ENCODE measurements at regions not wholly inside any gene's neighbourhood (a gene's known extent, or its start where the extent isn't known, plus 50 kb on each side); places are given as distances from the start of the nearest gene placed in this dataset.
"Not testable (repeated sequence)": the region's sequence is repeated elsewhere in the genome, so short reads cannot be mapped to it uniquely, and the experiment has no call there.

GRCh38 chr3:75295013-75295412 lies 369.1 kb upstream of the FRG2C start:
- H3K27ac Mint-ChIP-seq: no peak overlapping the region
- H3K36me3 Mint-ChIP-seq (ENCODE audit: low read depth): no peaks in the 10 kb centered on the region
- H3K4me3 Mint-ChIP-seq: no peak overlapping the region
- H3K27me3 Mint-ChIP-seq: peaks cover 1% of the 10 kb centered on the region
- intact Hi-C loops (cut with micrococcal nuclease): loop anchor here (10.0 kb wide), 1 partner anchor 130 kb away; no protein-coding TSS in a partner anchor
- H3K9me3 Mint-ChIP-seq: no peaks in the 10 kb centered on the region
- no peaks in the 10 kb centered on the region for H3K4me1 Mint-ChIP-seq (ENCODE audit: low read depth)

GRCh38 chr3:75296858-75297257 lies 367.3 kb upstream of the FRG2C start:
- H3K27me3 Mint-ChIP-seq: peaks cover 1% of the 10 kb centered on the region
- no peaks in the 10 kb centered on the region for H3K4me1 Mint-ChIP-seq (ENCODE audit: low read depth)
- H3K4me3 Mint-ChIP-seq: no peak overlapping the region
- H3K9me3 Mint-ChIP-seq: no peaks in the 10 kb centered on the region
- H3K27ac Mint-ChIP-seq: no peak overlapping the region
- no peaks in the 10 kb centered on the region for H3K36me3 Mint-ChIP-seq (ENCODE audit: low read depth)
- intact Hi-C loops (cut with micrococcal nuclease): loop anchor here (10.0 kb wide), 1 partner anchor 128 kb away; no protein-coding TSS in a partner anchor

- Mint-ChIP-seq H3K4me3 (no peak overlapping the region), H3K27me3 (no peaks in the 10 kb centered on the region), H3K4me1 (ENCODE audit: low read depth) (no peaks in the 10 kb centered on the region), H3K9me3 (no peaks in the 10 kb centered on the region), H3K27ac (no peak overlapping the region), H3K36me3 (ENCODE audit: low read depth) (no peaks in the 10 kb centered on the region)
- intact Hi-C loops (cut with micrococcal nuclease): no loop called here
Observed at GRCh38 chr3:75300606-75301005, 363.5 kb upstream of the FRG2C start.

GRCh38 chr3:75301050-75301449 lies 363.1 kb upstream of the FRG2C start:
- H3K4me1 Mint-ChIP-seq (ENCODE audit: low read depth); H3K27ac Mint-ChIP-seq; H3K27me3 Mint-ChIP-seq; H3K36me3 Mint-ChIP-seq (ENCODE audit: low read depth); H3K4me3 Mint-ChIP-seq; H3K9me3 Mint-ChIP-seq; intact Hi-C loops (cut with micrococcal nuclease): not testable (repeated sequence)

- Mint-ChIP-seq H3K4me1 (ENCODE audit: low read depth) (no peaks in the 10 kb centered on the region), H3K36me3 (ENCODE audit: low read depth) (no peaks in the 10 kb centered on the region), H3K27ac (no peak overlapping the region), H3K27me3 (peaks cover 1% of the 10 kb centered on the region), H3K9me3 (no peaks in the 10 kb centered on the region), H3K4me3 (no peak overlapping the region)
- intact Hi-C loops (cut with micrococcal nuclease): no loop called here
Observed at GRCh38 chr3:75303741-75304140, 360.4 kb upstream of the FRG2C start.

GRCh38 chr3:75305901-75306300 lies 358.2 kb upstream of the FRG2C start:
- no peak overlapping the region for H3K4me3 Mint-ChIP-seq
- H3K27ac Mint-ChIP-seq: no peak overlapping the region
- H3K9me3 Mint-ChIP-seq: no peaks in the 10 kb centered on the region
- H3K36me3 Mint-ChIP-seq (ENCODE audit: low read depth): no peaks in the 10 kb centered on the region
- intact Hi-C loops (cut with micrococcal nuclease): no loop called here
- peaks cover 1% of the 10 kb centered on the region for H3K27me3 Mint-ChIP-seq
- no peaks in the 10 kb centered on the region for H3K4me1 Mint-ChIP-seq (ENCODE audit: low read depth)

GRCh38 chr3:75311306-75311705 lies 352.8 kb upstream of the FRG2C start:
- H3K36me3 Mint-ChIP-seq (ENCODE audit: low read depth); H3K4me1 Mint-ChIP-seq (ENCODE audit: low read depth); intact Hi-C loops (cut with micrococcal nuclease); H3K4me3 Mint-ChIP-seq; H3K9me3 Mint-ChIP-seq; H3K27me3 Mint-ChIP-seq; H3K27ac Mint-ChIP-seq: not testable (repeated sequence)

- H3K9me3 Mint-ChIP-seq; H3K4me3 Mint-ChIP-seq; H3K27ac Mint-ChIP-seq; H3K36me3 Mint-ChIP-seq (ENCODE audit: low read depth); H3K27me3 Mint-ChIP-seq; intact Hi-C loops (cut with micrococcal nuclease); H3K4me1 Mint-ChIP-seq (ENCODE audit: low read depth): not testable (repeated sequence)
Observed at GRCh38 chr3:75312469-75312868, 351.7 kb upstream of the FRG2C start.

- H3K27ac Mint-ChIP-seq; H3K36me3 Mint-ChIP-seq (ENCODE audit: low read depth); H3K4me3 Mint-ChIP-seq; H3K4me1 Mint-ChIP-seq (ENCODE audit: low read depth); intact Hi-C loops (cut with micrococcal nuclease); H3K27me3 Mint-ChIP-seq; H3K9me3 Mint-ChIP-seq: not testable (repeated sequence)
Observed at GRCh38 chr3:75319776-75320175, 344.4 kb upstream of the FRG2C start.

- Mint-ChIP-seq H3K36me3 (ENCODE audit: low read depth) (no peaks in the 10 kb centered on the region), H3K27me3 (no peaks in the 10 kb centered on the region), H3K9me3 (no peaks in the 10 kb centered on the region), H3K4me1 (ENCODE audit: low read depth) (no peaks in the 10 kb centered on the region), H3K4me3 (no peak overlapping the region), H3K27ac (no peak overlapping the region)
- intact Hi-C loops (cut with micrococcal nuclease): no loop called here
Observed at GRCh38 chr3:75320369-75320768, 343.8 kb upstream of the FRG2C start.

- Mint-ChIP-seq H3K4me1 (ENCODE audit: low read depth) (no peaks in the 10 kb centered on the region), H3K27me3 (no peaks in the 10 kb centered on the region), H3K4me3 (no peak overlapping the region), H3K36me3 (ENCODE audit: low read depth) (no peaks in the 10 kb centered on the region), H3K9me3 (no peaks in the 10 kb centered on the region), H3K27ac (no peak overlapping the region)
- intact Hi-C loops (cut with micrococcal nuclease): no loop called here
Observed at GRCh38 chr3:75321060-75321459, 343.1 kb upstream of the FRG2C start.

GRCh38 chr3:75323936-75324335 lies 340.2 kb upstream of the FRG2C start:
- H3K36me3 Mint-ChIP-seq (ENCODE audit: low read depth); H3K4me3 Mint-ChIP-seq; H3K4me1 Mint-ChIP-seq (ENCODE audit: low read depth); H3K27me3 Mint-ChIP-seq; intact Hi-C loops (cut with micrococcal nuclease); H3K27ac Mint-ChIP-seq; H3K9me3 Mint-ChIP-seq: not testable (repeated sequence)

- Mint-ChIP-seq H3K4me1 (ENCODE audit: low read depth) (no peaks in the 10 kb centered on the region), H3K27ac (no peak overlapping the region)
- intact Hi-C loops (cut with micrococcal nuclease): no loop called here
Observed at GRCh38 chr3:75325716-75326115, 338.4 kb upstream of the FRG2C start.

GRCh38 chr3:75327453-75327852 lies 336.7 kb upstream of the FRG2C start:
- Mint-ChIP-seq H3K4me3 (no peak overlapping the region), H3K27me3 (peaks cover 2% of the 10 kb centered on the region), H3K4me1 (ENCODE audit: low read depth) (no peaks in the 10 kb centered on the region), H3K27ac (no peak overlapping the region), H3K36me3 (ENCODE audit: low read depth) (no peaks in the 10 kb centered on the region), H3K9me3 (no peaks in the 10 kb centered on the region)
- intact Hi-C loops (cut with micrococcal nuclease): no loop called here

More at GRCh38 chr3:75325716-75326115, 338.4 kb upstream of the FRG2C start:
- Mint-ChIP-seq H3K4me3 (no peak overlapping the region), H3K9me3 (no peaks in the 10 kb centered on the region), H3K27me3 (peaks cover 2% of the 10 kb centered on the region), H3K36me3 (ENCODE audit: low read depth) (no peaks in the 10 kb centered on the region)

GRCh38 chr3:75329476-75330097 lies 334.5 kb upstream of the FRG2C start:
- Mint-ChIP-seq H3K36me3 (ENCODE audit: low read depth) (no peaks in the 10 kb centered on the region), H3K27me3 (peaks cover 2% of the 10 kb centered on the region), H3K9me3 (no peaks in the 10 kb centered on the region), H3K27ac (no peak overlapping the region), H3K4me1 (ENCODE audit: low read depth) (no peaks in the 10 kb centered on the region), H3K4me3 (no peak overlapping the region)
- intact Hi-C loops (cut with micrococcal nuclease): no loop called here

All from dendritic cell treated with granulocyte-macrophage colony-stimulating factor and Interleukin-4, amounts not matched to agents 40 ng/mL and 50 ng/mL, for 4 days (primary cell).